WI38 (cell line): ENCODE measurements at regions not wholly inside any gene's neighbourhood (a gene's known extent, or its start where the extent isn't known, plus 50 kb on each side); places are given as distances from the start of the nearest gene placed in this dataset.

Experiments used
- H3K4me3 ChIP-seq: 2 replicates; pipeline ENCODE4 v1.5.1; 2011; ENCODE audit warnings: low read depth, mild to moderate bottlenecking, control low read depth, low read length
- CTCF ChIP-seq: IDR thresholded peaks from 2 replicates; pipeline ENCODE4 v1.5.1; 2012; ENCODE audit warnings: low read depth, mild to moderate bottlenecking, control low read depth, low read length

GRCh38 chr11:19579957-19580356 is 132.7 kb upstream of the NAV2 start:
- H3K4me3 ChIP-seq = no peak overlapping the region
- no peak for TF ChIP-seq CTCF

- no peak overlapping the region for H3K4me3 ChIP-seq
- TF ChIP-seq CTCF = no peak
These were observed 133.8 kb upstream of the NAV2 start for GRCh38 chr11:19578871-19579270.

GRCh38 chr11:19577976-19578619 is 134.5 kb upstream of the NAV2 start:
- no peak for TF ChIP-seq CTCF
- H3K4me3 ChIP-seq = no peak overlapping the region

- H3K4me3 ChIP-seq = no peak overlapping the region
- TF ChIP-seq CTCF = no peak
These were observed 135.2 kb upstream of the NAV2 start for GRCh38 chr11:19577391-19577975.

- H3K4me3 ChIP-seq = no peak overlapping the region
- no peak for TF ChIP-seq CTCF
These were observed 135.7 kb upstream of the NAV2 start for GRCh38 chr11:19576903-19577302.

DNA sequence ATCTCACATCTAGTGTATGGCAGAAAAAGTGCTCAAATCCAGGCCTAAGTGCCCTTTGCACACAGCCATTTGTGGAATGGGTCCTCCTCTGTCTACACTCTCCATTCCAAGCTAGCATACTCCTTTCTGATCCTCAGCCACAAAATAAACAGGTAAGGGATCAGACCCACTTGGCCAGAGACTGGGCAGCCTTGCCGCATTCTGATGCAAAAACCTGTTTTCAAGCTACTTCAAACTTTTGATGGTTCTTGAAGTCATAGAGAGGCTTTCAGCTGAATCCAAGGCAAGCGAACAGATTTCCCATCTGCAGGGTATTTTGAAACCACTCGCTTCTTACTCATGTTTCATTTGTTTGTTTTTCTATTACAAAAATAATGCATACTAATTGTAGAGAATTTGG is 136.6 kb upstream of the NAV2 start:
- H3K4me3 ChIP-seq = no peak overlapping the region
- no peak for TF ChIP-seq CTCF

- no peak for TF ChIP-seq CTCF
- H3K4me3 ChIP-seq = no peak overlapping the region
These were observed 137.7 kb upstream of the NAV2 start for GRCh38 chr11:19574916-19575315.
